Activated T-cell treated with anti-CD3 and anti-CD28 coated beads, Interleukin-2, amount 50 U/mL, for 24 hours (primary cell): ENCODE measurements at regions not wholly inside any gene's neighbourhood (a gene's known extent, or its start where the extent isn't known, plus 50 kb on each side); places are given as distances from the start of the nearest gene placed in this dataset.

Experiments used
- DNase-seq: peaks from one replicate; pipeline ENCODE4 v3.0.0-alpha.2; 2020
- H3K27ac Mint-ChIP-seq: 2 replicates; pipeline ENCODE4 v1.8.0; 2020; ENCODE audit warnings: mild to moderate bottlenecking, mixed read lengths
- H3K27me3 Mint-ChIP-seq: 2 replicates; pipeline ENCODE4 v1.8.0; 2020; ENCODE audit warnings: mixed read lengths
- H3K36me3 Mint-ChIP-seq: 2 replicates; pipeline ENCODE4 v1.8.0; 2020; ENCODE audit warnings: low read depth, mixed read lengths
- H3K4me1 Mint-ChIP-seq: 2 replicates; pipeline ENCODE4 v1.8.0; 2020; ENCODE audit warnings: low read depth, mixed read lengths
- H3K4me3 Mint-ChIP-seq: 2 replicates; pipeline ENCODE4 v1.8.0; 2020; ENCODE audit warnings: mild to moderate bottlenecking, moderate library complexity, mixed read lengths
- H3K9me3 Mint-ChIP-seq: 2 replicates; pipeline ENCODE4 v1.8.0; 2020; ENCODE audit warnings: mixed read lengths

DNA sequence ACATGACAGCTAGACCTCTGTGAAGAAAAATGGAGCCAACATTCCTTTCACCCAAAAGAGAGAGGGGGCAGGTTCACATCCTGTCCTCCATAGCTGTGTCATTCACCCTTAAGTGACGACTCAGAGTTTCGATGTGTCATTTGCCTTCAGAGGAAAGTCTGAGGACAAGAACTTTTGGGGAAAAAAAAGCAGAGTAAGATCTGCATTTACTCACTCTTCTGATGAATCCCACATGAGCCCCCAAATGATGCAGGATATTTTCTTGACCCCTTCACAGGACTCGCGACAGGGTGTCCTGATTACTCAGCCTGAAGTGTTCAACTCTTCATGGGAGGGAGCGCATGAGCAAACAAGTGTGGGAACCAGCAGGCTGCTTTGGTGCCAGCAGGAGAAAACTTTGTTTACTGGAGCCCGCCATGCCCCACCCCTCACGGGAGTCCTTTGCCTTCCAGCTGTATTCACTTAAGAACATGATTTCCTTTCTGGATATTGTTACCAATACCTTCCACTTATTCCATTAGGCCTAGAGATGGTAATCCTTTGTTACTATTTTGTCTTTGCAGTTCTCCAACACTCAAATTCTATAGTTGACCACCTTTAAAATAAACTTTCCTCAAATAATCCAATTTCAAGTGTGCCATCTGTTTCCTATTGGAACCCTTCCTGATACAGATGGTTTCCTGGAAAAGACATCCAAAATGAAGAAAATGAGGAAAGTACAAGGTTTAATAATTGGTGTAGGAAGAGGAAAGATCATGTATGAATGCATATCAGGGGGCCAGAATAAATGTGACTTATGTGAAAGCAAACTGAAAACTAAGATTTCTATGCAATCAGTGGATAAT is 729.8 kb downstream of the FAM181B start:
- no peak overlapping the region for H3K4me3 Mint-ChIP-seq
- no peaks in the 10 kb centered on the region for H3K36me3 Mint-ChIP-seq
- H3K27me3 Mint-ChIP-seq: peaks cover 4% of the 10 kb centered on the region
- H3K4me1 Mint-ChIP-seq: peaks cover 31% of the 10 kb centered on the region
- H3K27ac Mint-ChIP-seq: peak overlapping the region; percentile 90
- no peak for DNase-seq
- H3K9me3 Mint-ChIP-seq: peaks cover 3% of the 10 kb centered on the region

DNA sequence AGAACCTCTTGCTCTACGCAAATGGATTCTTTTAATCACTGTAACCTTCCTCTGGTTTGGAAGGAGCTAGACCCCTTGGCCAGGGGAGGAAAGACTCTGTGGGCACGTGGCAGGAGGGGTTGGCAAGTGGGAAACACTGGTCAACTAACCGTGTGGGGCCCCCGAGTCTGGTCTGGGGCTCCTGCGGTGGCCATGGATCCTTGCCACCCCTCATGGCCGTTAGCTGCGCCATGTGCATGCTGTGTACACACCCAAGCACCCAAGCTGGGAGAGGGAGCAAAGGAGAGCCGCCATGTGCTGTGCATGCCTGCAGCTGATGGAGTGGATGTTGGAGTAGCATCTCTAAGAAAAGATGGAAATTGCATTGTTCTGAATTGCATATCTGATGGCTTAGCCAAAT is 730.6 kb downstream of the FAM181B start:
- H3K27me3 Mint-ChIP-seq: peaks cover 4% of the 10 kb centered on the region
- no peaks in the 10 kb centered on the region for H3K36me3 Mint-ChIP-seq
- DNase-seq: no peak
- peaks cover 31% of the 10 kb centered on the region for H3K4me1 Mint-ChIP-seq
- H3K27ac Mint-ChIP-seq: peak overlapping the region; percentile 90
- H3K9me3 Mint-ChIP-seq: peaks cover 3% of the 10 kb centered on the region
- no peak overlapping the region for H3K4me3 Mint-ChIP-seq

DNA sequence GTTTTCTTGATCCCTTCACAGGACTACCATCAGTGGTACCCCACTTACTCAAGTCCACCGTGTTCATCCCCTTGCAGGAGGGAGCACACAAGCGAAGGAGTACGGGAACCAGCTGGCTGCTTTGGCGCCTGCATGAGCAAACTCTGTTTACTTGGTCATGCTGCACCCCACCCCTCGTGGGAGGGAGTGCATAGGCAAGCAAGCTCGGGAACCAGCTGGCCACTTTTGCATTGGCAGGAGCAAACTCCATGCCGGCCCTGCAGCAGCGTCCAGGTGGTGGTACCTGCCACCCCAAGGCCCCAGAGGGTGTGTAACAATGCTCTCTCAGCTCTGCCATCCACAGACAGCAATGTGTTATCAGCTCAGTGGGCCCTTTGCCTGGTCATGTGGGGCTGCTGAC is 737.8 kb downstream of the FAM181B start:
- no peaks in the 10 kb centered on the region for H3K4me1 Mint-ChIP-seq
- no peak overlapping the region for H3K27ac Mint-ChIP-seq

DNA sequence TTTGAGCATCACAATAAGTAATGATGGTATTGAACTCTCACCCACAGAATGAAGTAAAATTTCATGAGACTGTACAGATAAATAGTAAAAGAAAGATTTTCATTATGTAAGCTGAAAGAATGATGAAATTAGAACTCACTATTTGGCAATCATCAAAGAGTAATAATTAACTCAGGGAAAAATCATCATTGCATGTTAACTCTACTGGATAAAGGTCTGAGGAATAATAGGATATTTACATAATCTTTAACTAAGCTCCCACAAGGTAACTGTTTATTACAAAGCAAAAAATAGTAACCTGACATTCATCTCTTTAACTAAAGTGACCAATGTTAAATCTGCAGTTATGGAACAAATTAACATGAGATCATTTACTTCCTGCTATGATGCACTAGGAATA is 739.9 kb downstream of the FAM181B start:
- Mint-ChIP-seq H3K36me3 (no peaks in the 10 kb centered on the region), H3K4me3 (no peak overlapping the region)
- DNase-seq: no peak

More for the DNA sequence above, 737.8 kb downstream of the FAM181B start:
- no peak for DNase-seq
- H3K4me3 Mint-ChIP-seq: no peak overlapping the region
- H3K9me3 Mint-ChIP-seq: no peaks in the 10 kb centered on the region
- no peaks in the 10 kb centered on the region for H3K27me3 Mint-ChIP-seq
- no peaks in the 10 kb centered on the region for H3K36me3 Mint-ChIP-seq

DNA sequence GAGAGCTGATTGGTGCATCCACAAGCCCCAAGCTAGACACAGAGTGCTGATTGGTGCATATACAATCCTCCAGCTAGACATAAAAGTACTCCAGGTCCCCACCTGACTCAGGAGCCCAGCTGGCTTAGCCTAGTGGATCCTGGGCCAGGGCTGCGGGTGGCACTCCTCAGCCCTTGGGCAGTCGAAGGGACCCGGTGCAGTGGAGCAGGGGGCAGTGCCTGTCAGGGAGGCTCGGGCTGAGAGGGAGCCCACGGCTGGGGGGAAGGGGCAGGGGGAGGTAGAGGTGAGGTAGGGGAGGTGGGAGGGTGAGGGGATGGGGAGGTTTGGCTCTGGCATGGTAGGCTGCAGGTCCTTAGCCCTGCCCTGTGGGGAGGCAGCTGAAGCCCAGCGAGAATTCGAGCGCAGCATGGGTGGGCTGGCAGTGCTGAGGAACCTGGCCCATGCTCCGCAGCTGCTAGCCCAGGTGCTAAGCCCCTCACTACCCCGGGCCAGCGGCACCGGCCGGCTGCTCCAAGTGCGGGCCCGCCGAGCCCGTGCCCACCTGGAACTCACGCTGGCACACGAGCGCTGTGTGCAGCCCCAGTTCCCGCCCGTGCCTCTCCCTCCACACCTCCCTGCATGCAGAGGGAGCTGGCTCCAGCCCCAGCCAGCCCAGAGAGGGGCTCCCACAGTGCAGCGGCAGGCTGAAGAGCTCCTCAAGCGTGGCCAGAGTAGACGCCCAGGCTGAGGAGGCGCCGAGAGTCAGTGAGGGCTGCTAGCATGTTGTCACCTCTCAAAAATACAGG is 742.8 kb downstream of the FAM181B start:
- H3K27ac Mint-ChIP-seq: no peak overlapping the region
- no peaks in the 10 kb centered on the region for H3K27me3 Mint-ChIP-seq
- no peaks in the 10 kb centered on the region for H3K4me1 Mint-ChIP-seq
- H3K36me3 Mint-ChIP-seq: no peaks in the 10 kb centered on the region
- H3K4me3 Mint-ChIP-seq: no peak overlapping the region
- no peaks in the 10 kb centered on the region for H3K9me3 Mint-ChIP-seq
- no peak for DNase-seq

More for the DNA sequence above, 739.9 kb downstream of the FAM181B start:
- Mint-ChIP-seq H3K27ac (no peak overlapping the region), H3K4me1 (no peaks in the 10 kb centered on the region), H3K27me3 (no peaks in the 10 kb centered on the region), H3K9me3 (no peaks in the 10 kb centered on the region)

DNA sequence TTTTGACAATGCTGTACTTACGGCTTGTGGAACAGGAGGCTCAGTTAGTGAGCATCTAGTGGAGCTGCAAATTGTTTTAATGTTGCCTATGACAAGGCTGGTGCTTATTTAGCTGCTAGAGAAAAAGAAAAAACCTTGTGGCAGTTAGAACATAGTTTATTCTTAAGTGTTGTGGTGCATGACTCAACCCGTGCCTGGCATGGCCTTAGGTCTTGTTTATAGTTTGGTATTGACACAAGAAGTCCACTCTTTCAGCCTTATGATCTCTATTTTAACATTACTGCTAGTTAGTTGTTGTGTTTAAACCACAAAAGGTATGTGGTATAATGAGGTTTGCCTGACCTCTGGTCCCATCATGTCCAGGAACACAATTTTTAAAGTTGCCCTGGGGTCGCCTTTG is 744.6 kb downstream of the FAM181B start:
- no peak overlapping the region for H3K27ac Mint-ChIP-seq

DNA sequence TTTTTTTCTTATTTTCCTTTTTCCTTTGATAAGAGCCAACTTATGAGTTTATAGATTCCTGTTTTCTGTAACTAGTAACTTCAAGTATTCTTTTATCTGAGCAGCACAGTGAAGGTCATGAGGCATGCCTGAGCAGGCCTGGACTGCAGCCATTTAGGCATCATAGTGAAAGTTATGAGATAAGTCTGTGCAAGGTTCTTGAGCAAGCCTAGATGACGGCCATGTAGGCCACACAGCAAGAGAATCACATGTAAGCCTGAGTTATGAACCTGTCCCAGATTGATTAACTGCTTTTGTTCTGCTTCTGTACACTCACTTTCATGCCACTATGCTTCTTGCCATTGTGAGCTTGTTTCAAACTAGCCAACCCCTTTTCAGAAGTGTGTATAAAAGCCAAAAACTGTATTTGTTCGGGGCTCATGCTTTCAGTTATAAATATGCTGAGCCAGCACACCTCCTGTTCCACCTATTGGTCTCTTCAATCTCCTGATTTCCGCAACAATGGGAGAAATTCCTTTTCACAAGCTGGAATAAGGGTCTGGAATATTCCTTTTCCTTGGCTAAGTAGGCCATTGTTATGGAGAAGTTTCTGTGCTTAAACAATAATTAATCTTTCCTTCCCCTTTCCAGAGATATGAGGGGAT is 745.7 kb downstream of the FAM181B start:
- H3K9me3 Mint-ChIP-seq: peaks cover 12% of the 10 kb centered on the region
- H3K4me1 Mint-ChIP-seq: no peaks in the 10 kb centered on the region
- DNase-seq: no peak

More for the DNA sequence above, 744.6 kb downstream of the FAM181B start:
- no peaks in the 10 kb centered on the region for H3K4me1 Mint-ChIP-seq
- peaks cover 12% of the 10 kb centered on the region for H3K9me3 Mint-ChIP-seq
- no peak for DNase-seq
- no peaks in the 10 kb centered on the region for H3K36me3 Mint-ChIP-seq
- H3K27me3 Mint-ChIP-seq: no peaks in the 10 kb centered on the region
- H3K4me3 Mint-ChIP-seq: no peak overlapping the region

DNA sequence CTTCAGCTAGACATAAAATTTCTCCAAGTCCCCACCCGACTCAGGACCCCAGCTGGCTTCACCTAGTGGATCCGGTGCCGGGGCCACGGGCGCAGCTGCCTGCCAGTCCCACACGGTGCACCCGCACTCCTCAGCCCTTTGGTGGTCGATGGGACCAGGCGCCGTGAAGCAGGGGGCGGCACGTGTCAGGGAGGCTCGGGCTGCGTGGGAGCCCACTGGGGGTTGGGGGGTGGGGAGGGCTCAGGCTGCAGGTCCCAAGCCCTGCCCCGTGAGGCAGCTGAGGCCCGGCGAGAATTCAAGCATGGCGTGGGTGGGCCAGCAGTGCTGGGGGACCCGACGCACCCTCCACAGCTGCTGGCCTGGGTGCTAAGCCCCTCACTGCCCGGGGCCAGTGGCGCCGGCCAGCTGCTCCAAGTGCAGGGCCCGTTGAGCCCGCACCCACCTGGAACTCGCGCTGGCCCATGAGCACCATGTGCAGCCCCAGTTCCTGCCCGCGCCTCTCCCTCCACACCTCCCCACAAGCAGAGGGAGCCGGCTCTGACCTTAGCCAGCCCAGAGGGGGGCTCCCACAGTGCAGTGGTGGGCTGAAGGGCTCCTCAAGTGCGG is 747.0 kb downstream of the FAM181B start:
- Mint-ChIP-seq H3K4me3 (no peak overlapping the region), H3K36me3 (no peaks in the 10 kb centered on the region), H3K27ac (no peak overlapping the region), H3K4me1 (no peaks in the 10 kb centered on the region), H3K9me3 (peaks cover 12% of the 10 kb centered on the region), H3K27me3 (no peaks in the 10 kb centered on the region)
- no peak for DNase-seq

More for the DNA sequence above, 745.7 kb downstream of the FAM181B start:
- H3K36me3 Mint-ChIP-seq: no peaks in the 10 kb centered on the region
- no peak overlapping the region for H3K4me3 Mint-ChIP-seq
- H3K27me3 Mint-ChIP-seq: no peaks in the 10 kb centered on the region
- no peak overlapping the region for H3K27ac Mint-ChIP-seq

DNA sequence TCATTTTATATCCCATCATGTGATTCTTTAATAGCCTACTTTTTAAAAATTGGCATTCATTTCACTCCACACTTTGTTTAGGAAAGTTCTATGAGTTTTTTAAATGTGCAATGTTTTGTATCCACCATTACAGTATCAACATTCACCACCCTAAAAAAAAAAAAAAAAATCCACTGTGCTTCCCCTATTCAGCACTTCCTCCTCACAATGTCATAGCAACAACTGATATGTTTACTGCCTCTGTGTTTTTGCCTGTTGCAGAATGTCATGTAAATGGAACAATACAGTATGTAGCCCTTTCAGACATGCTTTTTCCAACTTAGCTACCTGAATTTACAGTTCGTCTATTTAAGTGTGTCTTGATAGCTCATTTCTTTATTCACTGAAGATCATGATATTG is 754.2 kb downstream of the FAM181B start:
- Mint-ChIP-seq H3K27ac (no peak overlapping the region), H3K4me3 (no peak overlapping the region), H3K27me3 (no peaks in the 10 kb centered on the region), H3K9me3 (peaks cover 6% of the 10 kb centered on the region), H3K4me1 (no peaks in the 10 kb centered on the region), H3K36me3 (no peaks in the 10 kb centered on the region)
- no peak for DNase-seq

DNA sequence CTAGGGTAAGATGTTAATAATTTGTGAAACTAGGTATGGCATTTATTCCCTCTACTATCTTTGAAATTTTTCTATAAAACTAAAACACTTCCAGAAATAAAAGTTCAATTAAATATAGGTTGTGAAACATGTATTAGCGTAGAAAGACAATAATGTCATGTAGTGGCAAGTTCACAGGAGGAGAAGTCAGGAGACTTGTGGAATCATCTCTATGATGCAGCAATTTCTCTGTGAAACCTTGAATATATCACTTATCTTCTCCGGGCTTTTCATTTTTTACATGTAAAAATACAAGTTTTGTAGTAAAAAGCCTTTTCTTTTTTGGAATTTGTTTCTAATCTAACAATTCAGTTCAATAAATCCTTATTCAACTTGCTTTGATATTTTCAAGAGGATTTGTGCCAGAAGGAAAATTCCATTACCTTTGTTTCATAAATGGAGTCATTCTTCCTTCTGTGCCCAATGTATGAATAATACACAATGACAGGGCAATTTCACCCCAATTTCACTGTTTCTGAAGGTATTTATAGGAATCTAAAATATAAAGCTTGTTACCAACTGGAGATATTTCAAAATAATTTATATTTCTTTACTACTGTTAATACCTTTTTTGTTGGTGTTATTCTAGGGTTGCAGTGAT is 758.3 kb downstream of the FAM181B start:
- Mint-ChIP-seq H3K27me3 (no peaks in the 10 kb centered on the region), H3K36me3 (no peaks in the 10 kb centered on the region), H3K9me3 (peaks cover 4% of the 10 kb centered on the region), H3K4me3 (no peak overlapping the region), H3K27ac (no peak overlapping the region), H3K4me1 (no peaks in the 10 kb centered on the region)
- DNase-seq: no peak

DNA sequence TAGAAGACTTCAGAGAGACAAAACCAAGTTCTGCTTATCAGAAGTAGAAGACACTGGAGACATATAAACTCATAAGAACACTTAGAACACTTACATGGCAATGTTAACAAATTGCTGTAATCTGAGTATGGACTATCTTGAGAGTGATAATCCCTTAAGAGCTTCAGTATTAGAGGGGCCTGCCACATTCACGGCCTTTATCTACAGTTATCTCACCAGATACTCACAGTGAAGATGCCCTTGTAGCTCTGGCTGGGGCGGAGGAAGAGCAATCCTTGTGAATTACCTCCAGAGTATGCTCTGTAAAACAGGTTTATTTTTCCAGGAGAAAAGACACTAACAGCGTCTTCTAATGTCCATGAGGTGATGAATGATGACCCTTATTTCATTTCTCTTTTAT is 762.8 kb downstream of the FAM181B start:
- DNase-seq: no peak
- Mint-ChIP-seq H3K4me3 (no peak overlapping the region), H3K36me3 (no peaks in the 10 kb centered on the region), H3K9me3 (no peaks in the 10 kb centered on the region), H3K27ac (no peak overlapping the region), H3K4me1 (no peaks in the 10 kb centered on the region), H3K27me3 (no peaks in the 10 kb centered on the region)

DNA sequence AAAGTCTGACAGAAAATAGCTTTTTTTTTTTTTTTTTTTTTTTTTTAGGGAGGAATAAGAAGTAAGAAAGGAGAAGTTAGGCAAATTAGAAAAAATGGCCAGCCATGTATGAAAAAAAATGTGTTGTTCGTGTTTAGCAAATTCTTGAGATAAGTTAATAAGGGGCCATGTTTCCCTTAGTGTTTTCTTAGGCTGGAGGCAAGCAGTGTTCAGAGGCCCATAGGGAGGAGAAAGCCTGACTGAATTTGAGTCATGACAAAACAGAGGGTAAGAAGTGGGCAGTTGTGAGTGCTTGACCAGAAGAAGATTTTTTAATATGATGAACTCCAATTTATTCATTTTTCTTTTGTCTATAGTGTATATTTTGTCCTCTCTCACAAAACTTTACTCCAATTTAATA is 766.4 kb downstream of the FAM181B start:
- Mint-ChIP-seq H3K27ac (no peak overlapping the region), H3K36me3 (no peaks in the 10 kb centered on the region), H3K9me3 (no peaks in the 10 kb centered on the region), H3K4me3 (no peak overlapping the region), H3K27me3 (no peaks in the 10 kb centered on the region), H3K4me1 (peaks cover 16% of the 10 kb centered on the region)
- DNase-seq: no peak

DNA sequence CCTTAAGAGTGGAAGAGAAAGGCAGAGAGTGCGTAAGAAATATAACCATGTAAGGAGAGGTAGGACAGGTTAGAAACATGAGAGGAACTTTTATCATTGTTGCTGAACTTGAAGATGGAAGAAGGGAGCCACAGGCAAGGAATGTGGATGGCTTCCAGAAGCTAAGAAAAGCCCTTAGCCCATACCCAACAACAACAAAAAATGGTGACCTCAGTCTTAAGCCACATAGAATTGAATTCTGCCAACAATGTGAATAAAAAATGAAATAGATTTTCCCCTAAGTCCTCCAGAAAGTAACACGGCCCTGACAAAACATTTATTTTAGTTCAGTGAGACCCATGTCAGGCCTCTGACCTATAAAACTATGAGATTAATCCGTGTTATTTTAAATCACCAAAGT is 767.3 kb downstream of the FAM181B start:
- no peak overlapping the region for H3K4me3 Mint-ChIP-seq
- H3K27ac Mint-ChIP-seq: no peak overlapping the region
- H3K4me1 Mint-ChIP-seq: peaks cover 18% of the 10 kb centered on the region
- no peak for DNase-seq
- no peaks in the 10 kb centered on the region for H3K36me3 Mint-ChIP-seq
- no peaks in the 10 kb centered on the region for H3K9me3 Mint-ChIP-seq
- no peaks in the 10 kb centered on the region for H3K27me3 Mint-ChIP-seq

DNA sequence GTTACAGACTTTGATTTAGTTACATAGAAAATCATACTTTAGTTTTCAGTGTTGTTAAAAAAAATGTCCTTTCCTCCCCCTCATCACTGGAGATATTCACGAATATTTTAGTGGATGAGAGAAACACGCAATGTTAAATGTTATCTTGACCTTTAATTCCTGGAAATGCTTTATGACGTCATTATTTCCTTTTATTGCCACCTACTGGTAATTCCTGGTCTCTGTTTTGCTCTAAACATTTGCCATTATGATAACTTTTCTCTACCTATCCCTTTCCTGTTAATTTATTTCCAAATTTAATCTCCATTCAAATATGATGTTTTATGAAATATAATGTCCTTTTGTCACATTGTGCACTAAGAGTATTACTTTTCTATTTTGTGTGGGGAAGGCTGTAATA is 770.6 kb downstream of the FAM181B start:
- no peaks in the 10 kb centered on the region for H3K9me3 Mint-ChIP-seq
- peak overlapping the region; percentile 39 for H3K27ac Mint-ChIP-seq
- H3K4me3 Mint-ChIP-seq: no peak overlapping the region
- no peak for DNase-seq
- H3K4me1 Mint-ChIP-seq: peaks cover 23% of the 10 kb centered on the region
- H3K36me3 Mint-ChIP-seq: no peaks in the 10 kb centered on the region
- H3K27me3 Mint-ChIP-seq: no peaks in the 10 kb centered on the region
